Hepatocyte (in vitro differentiated cells): ENCODE measurements at regions not wholly inside any gene's neighbourhood (a gene's known extent, or its start where the extent isn't known, plus 50 kb on each side); places are given as distances from the start of the nearest gene placed in this dataset.

Experiments used
- DNase-seq: peaks from one replicate; pipeline ENCODE4 v3.0.0-alpha.2; 2016; ENCODE audit warnings: low spot score
- H2AFZ ChIP-seq: fragments of 200-600 bp; sonication (generic); 2 replicates; pipeline ENCODE4 v1.6.0; 2016; ENCODE audit warnings: antibody characterized with exemption, mild to moderate bottlenecking
- H3K27ac ChIP-seq: fragments of 200-600 bp; sonication (generic); 2 replicates; pipeline ENCODE4 v1.5.1; 2016; ENCODE audit warnings: mild to moderate bottlenecking
- H3K27me3 ChIP-seq: fragments of 200-600 bp; sonication (generic); 2 replicates; pipeline ENCODE4 v1.6.1; 2016
- H3K36me3 ChIP-seq: fragments of 200-600 bp; sonication (generic); replicated peaks from 2 replicates; pipeline ENCODE4 v1.5.1; 2016; ENCODE audit warnings: low read depth; ENCODE audit not compliant: insufficient read depth
- H3K4me1 ChIP-seq: fragments of 200-600 bp; sonication (generic); 2 replicates; pipeline ENCODE4 v1.5.1; 2016; ENCODE audit warnings: mild to moderate bottlenecking, moderate library complexity; ENCODE audit not compliant: insufficient read depth
- H3K4me2 ChIP-seq: fragments of 200-600 bp; sonication (generic); 2 replicates; pipeline ENCODE4 v1.6.0; 2016
- H3K4me3 ChIP-seq: fragments of 200-600 bp; sonication (generic); 2 replicates; pipeline ENCODE4 v1.5.1; 2016; ENCODE audit warnings: mild to moderate bottlenecking
- H3K79me2 ChIP-seq: fragments of 200-600 bp; sonication (generic); 2 replicates; pipeline ENCODE4 v1.6.0; 2017; ENCODE audit warnings: mild to moderate bottlenecking
- H3K9me2 ChIP-seq: fragments of 200-600 bp; sonication (generic); replicated peaks from 2 replicates; pipeline ENCODE4 v1.6.0; 2017; ENCODE audit warnings: mild to moderate bottlenecking; ENCODE audit not compliant: insufficient read depth
- H3K9me3 ChIP-seq: fragments of 200-600 bp; sonication (generic); 2 replicates; pipeline ENCODE4 v1.5.1; 2016; ENCODE audit warnings: low read depth, mild to moderate bottlenecking
- H4K20me1 ChIP-seq: fragments of 200-600 bp; sonication (generic); 2 replicates; pipeline ENCODE4 v1.6.0; 2016; ENCODE audit warnings: mild to moderate bottlenecking; ENCODE audit not compliant: insufficient read depth, poor library complexity, severe bottlenecking
- CTCF ChIP-seq: fragments of 200-600 bp; sonication (generic); IDR thresholded peaks from 2 replicates; pipeline ENCODE4 v1.5.1; 2016; ENCODE audit warnings: antibody characterized with exemption, mild to moderate bottlenecking; ENCODE audit not compliant: poor library complexity
- EZH2 ChIP-seq: fragments of 200-600 bp; sonication (generic); IDR thresholded peaks from 2 replicates; pipeline ENCODE4 v1.6.1; 2016; ENCODE audit warnings: antibody characterized with exemption, mild to moderate bottlenecking, borderline replicate concordance
- EZH2phosphoT487 ChIP-seq: fragments of 200-600 bp; sonication (generic); IDR thresholded peaks from one replicate; pipeline ENCODE4 v1.6.1; 2018; ENCODE audit warnings: antibody characterized with exemption, mild to moderate bottlenecking, low read depth, moderate library complexity; ENCODE audit not compliant: unreplicated experiment, severe bottlenecking
- WGBS: methylation state at CpG from one replicate; pipeline ENCODE4 v1.1.6; 2016; ENCODE audit warnings: low lambda C conversion rate; ENCODE audit errors: missing lambda C conversion rate; 5-methylcytosine and 5-hydroxymethylcytosine counted together

DNA sequence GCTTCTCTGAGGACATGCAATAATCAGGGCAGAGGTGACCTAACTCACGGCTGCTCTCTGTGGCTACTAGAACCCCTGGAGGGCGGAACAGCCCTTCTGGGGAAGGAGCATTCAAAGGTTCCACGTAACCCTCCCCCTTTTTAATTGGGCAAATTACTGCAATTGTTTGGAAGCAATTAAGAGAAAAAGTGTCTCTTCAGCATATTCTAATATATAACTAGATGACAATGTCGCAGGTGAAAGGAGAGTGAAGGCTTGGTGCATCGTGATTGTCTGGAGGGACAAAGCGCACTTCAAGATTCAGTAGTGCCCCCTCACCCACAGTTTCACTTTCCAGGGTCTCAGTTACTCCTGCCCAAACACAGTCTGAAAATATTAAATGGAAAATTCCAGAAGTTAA is 720.8 kb downstream of the DCDC2C start:
- Histone ChIP-seq H3K36me3 (no peaks in the 10 kb centered on the region), H3K27ac (no peak overlapping the region), H3K9me3 (no peaks in the 10 kb centered on the region), H3K4me1 (no peaks in the 10 kb centered on the region), H2AFZ (no peak overlapping the region), H3K4me2 (no peak overlapping the region), H3K79me2 (no peaks in the 10 kb centered on the region), H3K9me2 (no peaks in the 10 kb centered on the region), H3K4me3 (no peak overlapping the region), H4K20me1 (no peaks in the 10 kb centered on the region), H3K27me3 (no peaks in the 10 kb centered on the region)
- no peak for DNase-seq
- WGBS = 91% methylated on average over 6 of the region's 6 CpGs
- TF ChIP-seq CTCF (no peak), EZH2 (no peak), EZH2phosphoT487 (no peak)

DNA sequence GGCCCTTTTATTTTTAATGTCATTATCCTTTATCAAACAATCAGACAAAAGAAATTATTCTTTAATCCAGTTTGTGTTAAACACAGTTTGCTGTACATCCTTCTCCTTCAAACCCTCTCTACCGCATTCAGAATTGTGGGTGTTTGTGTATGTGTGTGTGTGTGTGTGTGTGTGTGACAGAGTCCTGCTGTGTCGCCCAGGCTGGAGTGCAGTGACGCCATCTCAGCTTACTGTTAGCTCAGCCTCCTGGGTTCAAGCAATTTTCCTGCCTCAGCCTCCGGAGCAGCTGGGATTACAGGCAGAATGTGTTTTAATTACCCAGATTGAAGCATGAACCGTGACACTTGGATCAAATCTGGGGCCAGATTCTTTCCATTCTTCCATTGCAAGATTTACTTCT is 723.7 kb downstream of the DCDC2C start:
- WGBS = 89% methylated on average over 5 of the region's 5 CpGs
- Histone ChIP-seq H3K27me3 (no peaks in the 10 kb centered on the region), H3K4me2 (no peak overlapping the region), H3K4me1 (no peaks in the 10 kb centered on the region), H3K9me2 (no peaks in the 10 kb centered on the region), H3K79me2 (no peaks in the 10 kb centered on the region), H3K4me3 (no peak overlapping the region), H3K36me3 (no peaks in the 10 kb centered on the region), H4K20me1 (no peaks in the 10 kb centered on the region), H3K9me3 (no peaks in the 10 kb centered on the region), H3K27ac (no peak overlapping the region), H2AFZ (no peak overlapping the region)
- no peak for DNase-seq
- TF ChIP-seq EZH2 = no peak
- TF ChIP-seq EZH2phosphoT487 = no peak
- TF ChIP-seq CTCF = no peak

GRCh38 chr2:4445821-4446220 is 742.4 kb downstream of the DCDC2C start:
- no peak overlapping the region for H2AFZ ChIP-seq
- H3K27ac ChIP-seq = no peak overlapping the region
- H4K20me1 ChIP-seq = no peaks in the 10 kb centered on the region
- no peak overlapping the region for H3K4me2 ChIP-seq
- no peak for TF ChIP-seq CTCF
- TF ChIP-seq EZH2phosphoT487 = no peak
- no peak for TF ChIP-seq EZH2
- WGBS = 76% methylated on average over 8 of the region's 8 CpGs
- no peak overlapping the region for H3K4me3 ChIP-seq
- no peaks in the 10 kb centered on the region for H3K36me3 ChIP-seq
- H3K9me3 ChIP-seq = no peaks in the 10 kb centered on the region
- DNase-seq = no peak
- no peaks in the 10 kb centered on the region for H3K27me3 ChIP-seq
- no peaks in the 10 kb centered on the region for H3K79me2 ChIP-seq
- H3K9me2 ChIP-seq = no peaks in the 10 kb centered on the region
- no peaks in the 10 kb centered on the region for H3K4me1 ChIP-seq

DNA sequence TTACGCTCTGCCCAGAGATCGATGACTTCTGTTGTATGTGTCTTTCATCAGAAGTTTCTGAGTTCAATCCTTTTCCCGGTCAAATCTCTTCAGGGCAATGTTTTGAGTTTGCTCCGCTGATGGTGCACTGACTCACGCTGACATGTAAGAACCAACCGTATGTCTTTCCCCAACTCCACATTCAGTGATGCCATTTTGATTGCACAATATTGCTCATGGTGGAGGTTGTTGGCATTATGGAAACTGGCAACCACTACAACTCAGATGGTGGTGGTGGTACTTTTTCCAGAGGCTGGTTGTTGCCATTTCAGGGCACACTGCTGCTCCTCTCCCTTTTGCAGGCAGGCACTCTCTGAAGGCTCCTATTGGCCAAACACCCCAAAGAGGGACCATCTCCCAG is 751.5 kb downstream of the DCDC2C start:
- WGBS = 92% methylated on average over 6 of the region's 6 CpGs
- Histone ChIP-seq H3K9me3 (no peaks in the 10 kb centered on the region), H2AFZ (no peak overlapping the region), H3K4me2 (no peak overlapping the region), H3K4me3 (no peak overlapping the region), H3K4me1 (no peaks in the 10 kb centered on the region), H3K36me3 (no peaks in the 10 kb centered on the region), H3K79me2 (no peaks in the 10 kb centered on the region), H3K27me3 (no peaks in the 10 kb centered on the region), H3K27ac (no peak overlapping the region), H3K9me2 (no peaks in the 10 kb centered on the region), H4K20me1 (no peaks in the 10 kb centered on the region)
- no peak for TF ChIP-seq EZH2phosphoT487
- TF ChIP-seq EZH2 = no peak
- TF ChIP-seq CTCF = no peak
- DNase-seq = no peak
